Heart left ventricle (tissue), 16 donors: ENCODE measurements at regions not wholly inside any gene's neighbourhood (a gene's known extent, or its start where the extent isn't known, plus 50 kb on each side); places are given as distances from the start of the nearest gene placed in this dataset.

Experiments
- ATAC-seq, 4 donors: fragments of 200-7000 bp; cut with Tn5 transposase; one replicate each; pipeline ENCODE4 v1.9.1; 2020 to 2022; ENCODE audit warnings: moderate library complexity in 4 of 4, mild to moderate bottlenecking in 3 of 4, moderate number of reproducible peaks in 1 of 4
- DNase-seq, 5 donors: peaks; one replicate each; pipeline ENCODE4 v3.0.0-alpha.2; 2020
- H3K27ac ChIP-seq, 12 donors: fragments of 200-600 bp; sonication (generic) in 4 of 12; one replicate each; pipeline versions ENCODE4 v1.5.0 to v1.8.0; 2016 to 2022; ENCODE audit warnings: mild to moderate bottlenecking in 2 of 12
- H3K27me3 ChIP-seq, 9 donors: fragments of 200-600 bp; sonication (generic) in 2 of 9; one replicate each; pipeline versions ENCODE4 v1.5.1 to v1.8.0; 2016 to 2022; ENCODE audit warnings: mild to moderate bottlenecking in 3 of 9
- H3K36me3 ChIP-seq, 9 donors: fragments of 200-600 bp; sonication (generic) in 2 of 9; one replicate each; pipeline versions ENCODE4 v1.5.0 to v1.8.0; 2018 to 2022; ENCODE audit warnings: mild to moderate bottlenecking in 2 of 9
- H3K4me1 ChIP-seq, 12 donors: fragments of 200-600 bp; sonication (generic) in 4 of 12; one replicate each; pipeline versions ENCODE4 v1.5.0 to v1.8.0; 2016 to 2022; ENCODE audit warnings: mild to moderate bottlenecking in 3 of 12
- H3K4me3 ChIP-seq, 12 donors: fragments of 200-600 bp; sonication (generic) in 4 of 12; one replicate each; pipeline versions ENCODE4 v1.5.0 to v1.8.0; 2017 to 2022; ENCODE audit warnings: mild to moderate bottlenecking in 9 of 12, moderate library complexity in 4 of 12
- H3K9me3 ChIP-seq, 12 donors: fragments of 200-600 bp; sonication (generic) in 4 of 12; one replicate each; pipeline versions ENCODE4 v1.5.0 to v1.8.0; 2016 to 2022; ENCODE audit warnings: mild to moderate bottlenecking in 1 of 12
- CTCF ChIP-seq, 12 donors: fragments of 200-600 bp; sonication (generic) in 4 of 12; IDR thresholded peaks; one replicate each; pipeline versions ENCODE4 v1.5.0 to v1.8.0; 2018 to 2022; ENCODE audit warnings: antibody characterized with exemption in 12 of 12, mild to moderate bottlenecking in 5 of 12
- POLR2A ChIP-seq, 2 donors: fragments of 450-650 bp; IDR thresholded peaks; one replicate each; pipeline ENCODE4 v1.6.1; 2017; ENCODE audit warnings: antibody characterized with exemption in 2 of 2, mild to moderate bottlenecking in 2 of 2, moderate library complexity in 2 of 2
- WGBS, 4 donors: extraction: QIAGEN DNeasy Blood & Tissue Kit in 2 of 4; methylation state at CpG; one replicate each; pipeline versions ENCODE4 v1.1.5 to v1.1.7; 2013 to 2018; 5-methylcytosine and 5-hydroxymethylcytosine counted together
- intact Hi-C, 10 donors: fragments of 100-400 bp; cut with DNase I; formaldehyde crosslinking; loops; one replicate each; pipeline versions ENCODE4 v1.11.1 to v1.14.2; 2022
- donor health status: ischemic (EF 13 %, LVEDD 7.1; RV severe dilation, severe dysfunction).
- donor health status: healthy with polysubstance abuse.
- donor health status: DM: no; HTN: yes; CAD: no.
- donor health status: DM: no; HTN: no; CAD: no.
- donor health status: ischemic (EF 25% LVEDD 6.9; RV normal size, moderate dysfunction).
- donor health status: ischemic (EF 25% LVEDD 5.7; RV mildly dilated, moderate dysfunction).
- donor health status: healthy.
- donor health status: DM: yes; HTN: yes; CAD: no.
- donor health status: ischemic (EF 35%, LVEDD 5.7; RV mildly dilated, moderate dysfunction).
- donor health status: nonischemic (EF 11% LVEDD 7.7; RV severe dilation, severe dysfunction).
- donor health status: DM: yes; HTN: yes; CAD: no.
- donor health status: PGD.
- donor health status: ischemic (EF 29% LVEDD 5.4; RV normal size, mild dysfunction).
- donor health status: nonischemic (EF 23%, LVEDD 6.1; RV moderate dilation, normal function).

- no peak overlapping the region for H3K4me3 ChIP-seq
- DNase-seq (no peak), ATAC-seq (peak; percentile 38 to 72 (median 67))
- intact Hi-C loops: no loop called here
- no peaks in the 10 kb centered on the region for H3K9me3 ChIP-seq
- no peak for TF ChIP-seq CTCF (IDR thresholded peaks at IDR 0.05)
- TF ChIP-seq POLR2A (IDR thresholded peaks at IDR 0.05): no peak
- H3K36me3 ChIP-seq: no peaks in the 10 kb centered on the region
- H3K27ac ChIP-seq: no peak overlapping the region
- H3K27me3 ChIP-seq: no peaks in the 10 kb centered on the region
- 22 to 26% (median 24%) methylated on average over 1 of the region's 1 CpG for WGBS, 4 donors
- H3K4me1 ChIP-seq: peaks cover 0 to 10% (median 0%) of the 10 kb centered on the region in 12 donors
Measured at GRCh38 chr10:10855151-10855581, 162.5 kb upstream of the CELF2 start.

- ATAC-seq: no peak
Measured at GRCh38 chr10:10860455-10860976, 157.2 kb upstream of the CELF2 start.

GRCh38 chr10:10865303-10865702 is 152.4 kb upstream of the CELF2 start:
- ATAC-seq (no peak), DNase-seq (no peak)
- TF ChIP-seq CTCF (IDR thresholded peaks at IDR 0.05): no peak
- no peak for TF ChIP-seq POLR2A (IDR thresholded peaks at IDR 0.05)
- H3K4me3 ChIP-seq: no peak overlapping the region
- H3K27me3 ChIP-seq: no peaks in the 10 kb centered on the region
- intact Hi-C loops: no loop called here
- no peak overlapping the region for H3K27ac ChIP-seq
- peaks cover 0 to 11% (median 0%) of the 10 kb centered on the region in 12 donors for H3K9me3 ChIP-seq
- no peaks in the 10 kb centered on the region for H3K4me1 ChIP-seq
- WGBS, 4 donors: 73 to 92% (median 83%) methylated on average over 3 of the region's 3 CpGs
- no peaks in the 10 kb centered on the region for H3K36me3 ChIP-seq

More at GRCh38 chr10:10860455-10860976, 157.2 kb upstream of the CELF2 start:
- Histone ChIP-seq H3K4me1 (peaks cover 0 to 5% (median 0%) of the 10 kb centered on the region in 12 donors), H3K27ac (no peak overlapping the region), H3K4me3 (no peak overlapping the region), H3K36me3 (no peaks in the 10 kb centered on the region), H3K27me3 (no peaks in the 10 kb centered on the region), H3K9me3 (peaks cover 0 to 11% (median 0%) of the 10 kb centered on the region in 12 donors)
- DNase-seq: no peak
- TF ChIP-seq POLR2A (IDR thresholded peaks at IDR 0.05): no peak
- 69 to 72% (median 71%) methylated on average over 2 of the region's 2 CpGs for WGBS, 4 donors
- intact Hi-C loops: no loop called here

DNA sequence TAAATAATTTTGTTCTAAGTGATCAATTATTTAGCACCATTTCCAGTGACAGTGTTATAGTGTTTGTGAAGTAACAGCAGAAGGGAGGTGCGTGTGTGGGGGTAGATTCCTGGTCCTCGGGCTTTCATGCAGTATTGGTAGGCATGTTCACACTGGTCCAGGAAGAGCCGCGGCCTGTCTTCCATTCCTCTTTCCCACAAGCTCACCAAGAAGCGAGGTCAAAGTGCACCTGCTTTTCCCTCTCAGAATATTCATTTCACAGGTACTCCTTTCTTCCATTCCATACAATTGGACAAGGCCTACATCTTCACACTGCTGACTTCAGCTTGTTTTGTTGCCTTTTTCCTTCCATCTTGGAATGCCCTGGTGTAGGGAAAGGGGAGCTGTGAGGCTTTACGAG is 151.8 kb upstream of the CELF2 start:
- H3K27me3 ChIP-seq: no peaks in the 10 kb centered on the region
- no peaks in the 10 kb centered on the region for H3K36me3 ChIP-seq
- H3K4me3 ChIP-seq: no peak overlapping the region
- peaks cover 0 to 2% (median 0%) of the 10 kb centered on the region in 12 donors for H3K4me1 ChIP-seq
- H3K27ac ChIP-seq: no peak overlapping the region
- peaks cover 0 to 11% (median 0%) of the 10 kb centered on the region in 12 donors for H3K9me3 ChIP-seq
- no peak for TF ChIP-seq CTCF (IDR thresholded peaks at IDR 0.05)
- no peak for TF ChIP-seq POLR2A (IDR thresholded peaks at IDR 0.05)
- DNase-seq (no peak), ATAC-seq (no peak)
- intact Hi-C loops: no loop called here
- 96 to 98% (median 97%) methylated on average over 6 of the region's 6 CpGs for WGBS, 4 donors

DNA sequence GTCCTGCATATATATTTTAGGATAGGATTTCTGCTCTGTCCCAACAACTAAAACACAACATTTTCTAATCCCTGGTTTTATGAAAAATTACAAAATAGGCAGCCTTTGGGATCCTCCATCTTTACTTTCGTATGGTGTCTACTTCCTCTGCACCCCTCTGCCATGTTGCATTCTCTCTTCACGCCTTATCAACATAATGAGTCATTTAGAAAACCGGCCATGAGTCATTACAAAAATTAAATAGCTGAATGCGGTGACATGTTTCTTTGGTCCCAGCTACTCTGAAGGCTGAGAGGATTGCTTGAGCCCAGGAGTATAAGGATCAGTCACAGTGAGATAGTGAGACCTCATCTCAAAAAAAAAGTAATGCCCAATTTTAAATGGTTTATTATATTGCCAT is 148.1 kb upstream of the CELF2 start:
- Histone ChIP-seq H3K27me3 (no peaks in the 10 kb centered on the region), H3K4me3 (no peak overlapping the region), H3K9me3 (no peaks in the 10 kb centered on the region), H3K36me3 (no peaks in the 10 kb centered on the region), H3K4me1 (peaks cover 0 to 29% (median 19%) of the 10 kb centered on the region in 12 donors), H3K27ac (no peak overlapping the region)
- DNase-seq: no peak
- TF ChIP-seq CTCF (IDR thresholded peaks at IDR 0.05) (no peak), POLR2A (IDR thresholded peaks at IDR 0.05) (no peak)
- 80 to 92% (median 88%) methylated on average over 4 of the region's 4 CpGs for WGBS, 4 donors
- intact Hi-C loops: no loop called here
- no peak for ATAC-seq
